ENCODE measurements at regions not wholly inside any gene's neighbourhood (a gene's known extent, or its start where the extent isn't known, plus 50 kb on each side); places are given as distances from the start of the nearest gene placed in this dataset.

DNA sequence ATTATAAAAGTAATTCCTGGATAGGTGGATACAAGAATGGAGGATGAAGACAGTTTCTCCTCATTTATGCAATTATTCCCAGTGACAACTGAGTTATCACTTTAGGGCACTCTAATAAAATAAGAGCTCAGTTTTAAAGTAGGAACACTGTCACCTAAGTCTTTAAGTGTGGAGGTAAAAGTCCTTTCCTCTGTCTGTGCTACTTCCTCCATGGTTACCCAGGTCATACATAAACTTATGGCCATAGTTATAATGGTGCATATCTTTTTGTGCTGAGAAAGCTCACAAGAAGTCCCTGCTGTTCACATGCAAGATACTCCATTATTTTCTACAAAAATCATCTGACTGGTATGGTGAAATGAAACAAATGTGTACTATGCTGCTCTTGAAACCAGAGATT is 1093.6 kb downstream of the IGSF11 start:
- Histone ChIP-seq H3K4me3 (no peak overlapping the region), H3K9me3 (peaks cover 0 to 10% (median 0%) of the 10 kb centered on the region in 3 donors), H3K27ac (no peak overlapping the region), H3K4me1 (no peaks in the 10 kb centered on the region), H3K27me3 (no peaks in the 10 kb centered on the region), H3K36me3 (no peaks in the 10 kb centered on the region)
- TF ChIP-seq, protein P1, sequence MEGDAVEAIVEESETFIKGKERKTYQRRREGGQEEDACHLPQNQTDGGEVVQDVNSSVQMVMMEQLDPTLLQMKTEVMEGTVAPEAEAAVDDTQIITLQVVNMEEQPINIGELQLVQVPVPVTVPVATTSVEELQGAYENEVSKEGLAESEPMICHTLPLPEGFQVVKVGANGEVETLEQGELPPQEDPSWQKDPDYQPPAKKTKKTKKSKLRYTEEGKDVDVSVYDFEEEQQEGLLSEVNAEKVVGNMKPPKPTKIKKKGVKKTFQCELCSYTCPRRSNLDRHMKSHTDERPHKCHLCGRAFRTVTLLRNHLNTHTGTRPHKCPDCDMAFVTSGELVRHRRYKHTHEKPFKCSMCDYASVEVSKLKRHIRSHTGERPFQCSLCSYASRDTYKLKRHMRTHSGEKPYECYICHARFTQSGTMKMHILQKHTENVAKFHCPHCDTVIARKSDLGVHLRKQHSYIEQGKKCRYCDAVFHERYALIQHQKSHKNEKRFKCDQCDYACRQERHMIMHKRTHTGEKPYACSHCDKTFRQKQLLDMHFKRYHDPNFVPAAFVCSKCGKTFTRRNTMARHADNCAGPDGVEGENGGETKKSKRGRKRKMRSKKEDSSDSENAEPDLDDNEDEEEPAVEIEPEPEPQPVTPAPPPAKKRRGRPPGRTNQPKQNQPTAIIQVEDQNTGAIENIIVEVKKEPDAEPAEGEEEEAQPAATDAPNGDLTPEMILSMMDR (IDR thresholded peaks at IDR 0.05), result no peak
- TF ChIP-seq POLR2A (IDR thresholded peaks at IDR 0.05) (no peak), POLR2AphosphoS5 (IDR thresholded peaks at IDR 0.05) (no peak), EP300 (IDR thresholded peaks at IDR 0.05) (no peak)
- ATAC-seq, result no peak

DNA sequence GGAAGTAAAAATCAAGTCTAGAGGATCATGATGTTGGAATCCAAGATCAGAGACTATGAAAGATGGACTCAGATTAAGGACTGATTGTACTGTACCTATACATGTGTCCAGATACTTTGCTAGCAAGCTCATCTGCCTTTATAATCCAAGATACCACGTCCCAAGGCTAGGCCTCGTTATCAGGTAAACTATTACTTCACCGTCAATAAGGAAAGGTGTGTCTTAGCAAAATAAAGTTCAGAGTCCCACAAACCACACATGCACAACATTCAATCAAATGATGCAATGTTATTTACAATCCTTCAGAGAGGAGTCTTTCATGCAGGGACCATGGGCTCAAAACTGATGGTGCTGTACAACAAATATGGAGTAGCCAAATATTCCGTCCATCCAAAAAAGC is 1092.9 kb downstream of the IGSF11 start:
- Histone ChIP-seq H3K27me3 (no peaks in the 10 kb centered on the region), H3K9me3 (peaks cover 0 to 10% (median 0%) of the 10 kb centered on the region in 3 donors), H3K36me3 (no peaks in the 10 kb centered on the region), H3K4me1 (no peaks in the 10 kb centered on the region), H3K4me3 (no peak overlapping the region), H3K27ac (no peak overlapping the region)
- ATAC-seq, result no peak
- WGBS, 2 donors (ENCODE audit: low coverage in 1 of 2), result 94 to 100% methylated on average over 4 of the region's 4 CpGs
- TF ChIP-seq, protein P1 (IDR thresholded peaks at IDR 0.05), result no peak
- TF ChIP-seq POLR2A (IDR thresholded peaks at IDR 0.05), result no peak
- no peak for TF ChIP-seq EP300 (IDR thresholded peaks at IDR 0.05)
- no peak for TF ChIP-seq POLR2AphosphoS5 (IDR thresholded peaks at IDR 0.05)

DNA sequence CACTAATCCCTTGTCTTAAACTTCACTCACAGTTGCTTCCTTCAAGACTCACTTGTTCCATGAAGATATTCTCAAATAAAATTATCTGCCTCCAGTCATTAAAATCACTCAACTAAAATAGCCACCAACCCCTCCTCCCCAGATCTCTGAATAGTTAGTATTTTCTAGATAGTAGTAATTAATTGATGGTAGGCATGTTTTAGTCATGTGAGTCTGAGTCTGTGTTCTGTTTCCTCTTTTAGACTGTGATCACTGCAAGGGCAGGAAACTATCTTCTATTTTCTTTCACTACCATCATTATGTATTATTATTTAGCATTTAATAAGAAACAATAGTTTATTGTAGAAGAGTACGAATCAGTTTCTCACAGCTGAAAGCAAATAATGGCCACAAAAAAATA is 1080.5 kb downstream of the IGSF11 start:
- Histone ChIP-seq H3K27ac (no peak overlapping the region), H3K36me3 (no peaks in the 10 kb centered on the region), H3K4me1 (no peaks in the 10 kb centered on the region), H3K27me3 (no peaks in the 10 kb centered on the region), H3K9me3 (no peaks in the 10 kb centered on the region), H3K4me3 (no peak overlapping the region)
- WGBS, 2 donors (ENCODE audit: low coverage in 1 of 2), result 20 to 44% methylated on average over 1 of the region's 1 CpG
- TF ChIP-seq EP300 (IDR thresholded peaks at IDR 0.05), result no peak
- no peak for TF ChIP-seq POLR2AphosphoS5 (IDR thresholded peaks at IDR 0.05)
- TF ChIP-seq, protein P1 (IDR thresholded peaks at IDR 0.05), result no peak
- TF ChIP-seq POLR2A (IDR thresholded peaks at IDR 0.05), result no peak
- no peak for ATAC-seq

DNA sequence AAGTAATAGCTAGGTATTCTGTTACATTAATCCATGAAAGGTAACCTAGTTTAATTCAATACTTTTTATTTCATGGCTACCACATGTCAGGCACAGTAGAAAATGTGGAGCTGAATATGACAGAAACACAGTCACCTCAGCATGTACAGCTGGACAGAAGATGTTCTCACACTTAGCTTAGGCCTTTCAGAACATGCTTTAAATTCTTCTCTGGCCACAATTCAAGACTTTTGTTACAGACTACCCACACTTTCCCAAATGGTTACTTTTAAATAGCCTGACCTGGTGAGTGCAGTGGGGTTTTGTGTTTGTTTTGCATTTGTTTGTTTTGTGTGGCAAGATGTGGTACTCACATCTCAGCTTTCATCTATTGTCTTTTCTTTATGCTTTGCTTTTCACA is 1079.5 kb downstream of the IGSF11 start:
- H3K4me3 ChIP-seq, result no peak overlapping the region
- no peaks in the 10 kb centered on the region for H3K9me3 ChIP-seq
- H3K27me3 ChIP-seq, result no peaks in the 10 kb centered on the region
- H3K27ac ChIP-seq, result no peak overlapping the region
- no peaks in the 10 kb centered on the region for H3K36me3 ChIP-seq
- ATAC-seq, result no peak
- TF ChIP-seq POLR2AphosphoS5 (IDR thresholded peaks at IDR 0.05), result no peak
- no peak for TF ChIP-seq POLR2A (IDR thresholded peaks at IDR 0.05)
- TF ChIP-seq, protein P1 (IDR thresholded peaks at IDR 0.05), result no peak
- TF ChIP-seq EP300 (IDR thresholded peaks at IDR 0.05), result no peak
- no peaks in the 10 kb centered on the region for H3K4me1 ChIP-seq

DNA sequence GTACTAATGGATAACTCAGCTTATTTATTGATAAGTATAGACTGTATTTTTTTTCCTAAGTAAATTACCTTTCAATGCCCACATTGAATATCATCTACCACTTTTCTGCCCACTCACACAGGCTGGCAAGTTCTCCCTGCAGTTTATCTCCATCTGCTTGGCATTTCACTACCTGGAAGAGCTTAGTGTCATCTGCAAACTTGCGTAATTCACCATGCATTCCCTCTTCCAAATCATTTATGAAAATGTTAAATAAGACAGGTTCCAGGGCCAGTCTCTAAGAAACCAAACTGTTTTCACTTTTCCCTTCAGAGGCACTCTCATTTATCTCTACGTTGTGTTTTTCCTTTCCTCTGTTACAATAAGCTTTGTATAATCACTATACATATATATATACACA is 1076.6 kb downstream of the IGSF11 start:
- H3K36me3 ChIP-seq, result no peaks in the 10 kb centered on the region
- no peak overlapping the region for H3K27ac ChIP-seq
- H3K27me3 ChIP-seq, result no peaks in the 10 kb centered on the region
- H3K4me1 ChIP-seq, result no peaks in the 10 kb centered on the region
- 62 to 63% methylated on average over 2 of the region's 2 CpGs for WGBS, 2 donors (ENCODE audit: low coverage in 1 of 2)
- no peak overlapping the region for H3K4me3 ChIP-seq
- no peak for TF ChIP-seq EP300 (IDR thresholded peaks at IDR 0.05)
- ATAC-seq, result no peak
- H3K9me3 ChIP-seq, result no peaks in the 10 kb centered on the region

DNA sequence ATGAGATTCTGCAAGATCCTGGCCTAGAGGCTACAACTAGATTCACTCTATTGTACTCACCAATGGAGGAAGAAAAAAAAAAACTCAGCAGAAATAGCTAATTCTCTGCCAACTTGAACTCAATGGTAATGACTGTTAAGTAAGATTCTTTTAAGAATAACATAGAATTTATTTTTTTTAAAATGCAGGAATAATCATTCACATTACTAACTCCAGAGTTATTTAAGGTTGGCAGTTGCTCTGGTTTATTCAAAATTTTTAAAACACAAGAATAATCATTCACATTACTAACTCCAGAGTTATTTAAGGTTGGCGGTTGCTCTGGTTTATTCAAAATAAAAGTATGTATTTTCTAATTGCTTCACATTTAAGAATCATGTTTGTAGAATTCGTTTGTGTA is 1071.9 kb downstream of the IGSF11 start:
- Histone ChIP-seq H3K4me1 (no peaks in the 10 kb centered on the region), H3K27ac (no peak overlapping the region), H3K4me3 (no peak overlapping the region), H3K27me3 (no peaks in the 10 kb centered on the region), H3K9me3 (no peaks in the 10 kb centered on the region), H3K36me3 (no peaks in the 10 kb centered on the region)
- WGBS, 2 donors (ENCODE audit: low coverage in 1 of 2), result 25 to 29% methylated on average over 2 of the region's 2 CpGs
- ATAC-seq, result no peak
- no peak for TF ChIP-seq EP300 (IDR thresholded peaks at IDR 0.05)
- TF ChIP-seq POLR2AphosphoS5 (IDR thresholded peaks at IDR 0.05), result no peak
- TF ChIP-seq, protein P1 (IDR thresholded peaks at IDR 0.05), result no peak
- TF ChIP-seq POLR2A (IDR thresholded peaks at IDR 0.05), result no peak
